ENCODE measurements at regions not wholly inside any gene's neighbourhood (a gene's known extent, or its start where the extent isn't known, plus 50 kb on each side); places are given as distances from the start of the nearest gene placed in this dataset.

GRCh38 chr12:47015381-47015780, 64.0 kb upstream of the PCED1B start:
- TF ChIP-seq EZH2phosphoT487 (IDR thresholded peaks at IDR 0.05; ENCODE audit: borderline replicate concordance, low read length) (no peak), CTCF (conservative IDR thresholded peaks at IDR 0.05; ENCODE audit: low read depth, low read length) (no peak)

All from PC-3 (cell line).